Esophagus muscularis mucosa (tissue), 4 donors: ENCODE measurements at regions not wholly inside any gene's neighbourhood (a gene's known extent, or its start where the extent isn't known, plus 50 kb on each side); places are given as distances from the start of the nearest gene placed in this dataset.

ENCODE experiments used
- EP300 ChIP-seq: sonication (generic); formaldehyde crosslinking; IDR thresholded peaks from one replicate; pipeline ENCODE4 v1.6.1; 2017; ENCODE audit warnings: antibody characterized with exemption
- POLR2A ChIP-seq: fragments of 450-650 bp; IDR thresholded peaks from one replicate; pipeline ENCODE4 v1.6.1; 2017; ENCODE audit warnings: antibody characterized with exemption, moderate library complexity, mild to moderate bottlenecking, low read depth
- POLR2AphosphoS5 ChIP-seq, 2 donors: sonication (generic); formaldehyde crosslinking; IDR thresholded peaks; one replicate each; pipeline ENCODE4 v1.6.1; 2017; ENCODE audit warnings: antibody characterized with exemption in 2 of 2
- TF ChIP-seq, protein P1 (sequence below), 3 experiments: fragments of 200-600 bp in 2 of 3; fragments of 450-650 bp in 1 of 3; sonication (generic) in 2 of 3; IDR thresholded peaks; one replicate each; pipeline ENCODE4 v1.5.1; 2017 to 2019; ENCODE audit warnings: antibody characterized with exemption in 3 of 3, mild to moderate bottlenecking in 2 of 3, moderate library complexity in 1 of 3

- TF ChIP-seq, protein P1, sequence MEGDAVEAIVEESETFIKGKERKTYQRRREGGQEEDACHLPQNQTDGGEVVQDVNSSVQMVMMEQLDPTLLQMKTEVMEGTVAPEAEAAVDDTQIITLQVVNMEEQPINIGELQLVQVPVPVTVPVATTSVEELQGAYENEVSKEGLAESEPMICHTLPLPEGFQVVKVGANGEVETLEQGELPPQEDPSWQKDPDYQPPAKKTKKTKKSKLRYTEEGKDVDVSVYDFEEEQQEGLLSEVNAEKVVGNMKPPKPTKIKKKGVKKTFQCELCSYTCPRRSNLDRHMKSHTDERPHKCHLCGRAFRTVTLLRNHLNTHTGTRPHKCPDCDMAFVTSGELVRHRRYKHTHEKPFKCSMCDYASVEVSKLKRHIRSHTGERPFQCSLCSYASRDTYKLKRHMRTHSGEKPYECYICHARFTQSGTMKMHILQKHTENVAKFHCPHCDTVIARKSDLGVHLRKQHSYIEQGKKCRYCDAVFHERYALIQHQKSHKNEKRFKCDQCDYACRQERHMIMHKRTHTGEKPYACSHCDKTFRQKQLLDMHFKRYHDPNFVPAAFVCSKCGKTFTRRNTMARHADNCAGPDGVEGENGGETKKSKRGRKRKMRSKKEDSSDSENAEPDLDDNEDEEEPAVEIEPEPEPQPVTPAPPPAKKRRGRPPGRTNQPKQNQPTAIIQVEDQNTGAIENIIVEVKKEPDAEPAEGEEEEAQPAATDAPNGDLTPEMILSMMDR (IDR thresholded peaks at IDR 0.05): no peak
- TF ChIP-seq POLR2AphosphoS5 (IDR thresholded peaks at IDR 0.05) (no peak), POLR2A (no peak), EP300 (no peak)
These were observed 132.8 kb upstream of the SATB2 start for GRCh38 chr2:199590321-199591203.
